Amniotic stem cell (primary cell): ENCODE measurements at regions not wholly inside any gene's neighbourhood (a gene's known extent, or its start where the extent isn't known, plus 50 kb on each side); places are given as distances from the start of the nearest gene placed in this dataset.
A peak's percentile ranks its signal among the peaks of the same experiment; 100 is the strongest.
"Not testable (repeated sequence)": the region's sequence is repeated elsewhere in the genome, so short reads cannot be mapped to it uniquely, and the experiment has no call there.

Experiments used
- DNase-seq: peaks from one replicate; lab custom pipeline; 2025; lab: John Stamatoyannopoulos, UW

GRCh38 chr9:34907044-34907443 lies 51.0 kb upstream of the PHF24 start:
- DNase-seq, result no peak

DNA sequence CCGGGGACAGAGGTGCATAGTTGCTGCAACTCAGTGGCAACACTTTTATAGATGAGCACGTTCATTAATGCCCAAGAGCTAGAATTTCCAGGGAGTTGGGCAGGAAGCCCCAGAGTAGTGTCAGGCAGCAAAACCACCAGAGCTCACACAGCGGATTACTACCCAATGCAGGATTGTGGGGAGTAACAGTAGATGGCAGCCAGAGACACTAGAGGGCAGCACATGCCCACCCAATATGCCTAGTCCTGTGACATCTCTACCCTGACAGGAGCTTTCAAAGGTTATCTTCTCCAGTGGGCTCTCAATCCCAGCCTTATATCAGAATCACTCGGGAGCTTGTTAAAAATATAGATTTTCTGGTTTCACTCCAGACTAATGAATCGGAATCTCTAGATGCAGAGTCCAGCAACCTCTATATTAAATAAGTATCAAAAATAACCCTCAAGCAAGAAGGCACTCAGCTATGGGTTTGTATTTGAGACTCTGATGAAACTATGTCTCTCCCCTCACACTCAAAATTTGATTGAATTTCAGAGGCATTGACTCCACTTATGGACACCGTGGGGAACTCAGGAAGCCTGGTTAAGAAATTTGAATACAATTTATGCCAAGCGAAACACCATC lies 58.4 kb upstream of the PHF24 start:
- DNase-seq, result peak; percentile 34

DNA sequence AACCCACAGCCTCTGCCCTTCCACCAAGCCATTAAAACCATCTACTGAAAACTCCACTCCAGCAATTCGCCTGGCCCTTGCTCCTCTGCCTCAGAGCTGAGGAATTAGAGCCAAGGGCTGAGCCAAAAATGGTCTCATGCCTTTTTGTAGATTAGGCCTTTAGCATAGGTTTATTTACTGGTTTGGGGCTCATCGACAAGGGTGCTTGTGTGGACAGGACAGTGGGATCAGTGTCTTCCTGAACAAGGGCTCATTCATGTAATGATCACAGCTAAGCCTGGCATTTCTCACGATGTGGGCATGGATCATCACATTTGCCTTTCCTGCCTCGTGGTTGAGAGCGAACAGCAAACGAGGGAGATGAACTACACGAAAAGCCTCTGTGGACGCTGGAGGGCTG lies 59.2 kb upstream of the PHF24 start:
- no peak for DNase-seq

- DNase-seq, result no peak
These were observed 62.0 kb upstream of the PHF24 start for GRCh38 chr9:34896112-34896511.

DNA sequence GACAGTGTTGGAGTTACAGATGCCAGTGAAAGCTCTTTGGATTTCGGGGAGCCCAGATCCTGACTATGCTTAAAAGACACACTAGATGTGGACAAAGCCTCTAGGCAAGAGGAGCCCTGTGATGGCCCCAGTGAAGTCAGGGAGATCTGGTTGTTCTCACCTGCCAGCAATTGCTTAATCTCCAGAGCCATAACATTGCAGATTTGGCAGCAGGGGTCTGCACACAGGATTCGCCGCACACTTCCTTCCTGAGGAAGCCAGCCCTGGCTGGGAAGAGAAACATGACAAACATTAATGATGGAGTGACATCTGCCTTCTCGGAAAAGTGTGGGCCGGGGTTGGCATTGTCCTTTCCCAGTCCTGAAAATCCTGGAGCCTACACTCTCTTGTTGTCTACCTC lies 65.2 kb upstream of the PHF24 start:
- no peak for DNase-seq

DNA sequence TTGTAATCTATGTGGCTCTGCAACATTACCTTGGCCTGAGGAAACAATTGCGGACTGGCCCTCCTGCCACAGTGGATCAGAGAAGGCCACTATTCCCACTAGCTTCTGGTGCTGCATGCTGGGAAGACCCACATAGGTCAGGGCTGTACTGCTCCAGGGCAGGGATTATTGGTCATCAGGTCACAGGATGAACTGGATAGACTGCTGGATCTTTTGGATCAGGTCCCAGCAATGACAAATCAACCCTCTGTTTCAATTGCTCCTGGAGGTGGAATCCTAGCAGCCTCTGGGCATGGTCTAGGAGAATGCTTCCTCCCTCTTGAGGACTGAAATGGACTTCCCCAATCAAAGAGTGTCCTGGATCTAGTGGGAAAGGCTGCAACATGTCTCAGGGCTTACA lies 66.7 kb upstream of the PHF24 start:
- DNase-seq, result no peak

- DNase-seq, result no peak
These were observed 70.2 kb upstream of the PHF24 start for GRCh38 chr9:34887841-34888240.

DNA sequence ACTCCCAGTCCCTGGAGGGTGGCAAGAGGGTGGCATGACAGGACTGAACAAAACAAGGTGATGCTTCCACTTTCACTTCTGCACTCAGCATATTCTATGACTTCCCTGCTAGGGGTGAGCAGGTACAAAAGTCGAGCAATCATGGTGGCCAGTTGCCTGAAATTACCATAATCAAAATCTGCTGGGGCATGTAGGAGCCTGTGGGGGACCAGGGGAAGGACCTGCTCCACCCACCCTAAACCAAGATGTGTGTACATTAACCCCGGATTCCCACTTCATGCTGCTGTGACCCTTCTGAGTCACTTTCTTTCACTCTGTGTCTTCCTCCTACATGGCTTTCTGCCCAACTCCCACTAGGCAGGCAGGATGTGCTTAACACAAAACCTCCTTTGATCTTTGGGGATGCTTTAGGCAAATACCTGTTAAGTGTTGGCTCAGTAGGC lies 73.3 kb upstream of the PHF24 start:
- DNase-seq, result no peak

DNA sequence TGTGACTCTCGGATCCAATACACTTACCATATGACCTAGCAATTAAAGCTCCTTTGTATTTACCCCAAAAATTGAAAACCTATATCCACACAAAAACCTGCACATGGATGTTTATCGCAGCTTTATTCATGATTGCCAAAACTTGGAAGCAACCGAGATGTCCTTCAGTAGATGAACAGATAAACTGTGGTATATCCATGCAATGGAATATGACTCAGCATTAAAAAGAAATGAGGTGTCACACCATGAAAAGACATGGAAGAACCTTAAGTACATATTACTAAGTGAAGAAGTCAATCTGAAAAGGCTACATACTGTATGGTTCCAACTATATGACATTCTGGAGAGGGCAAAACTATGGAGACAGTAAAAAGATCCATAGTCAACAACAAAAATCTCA lies 82.0 kb upstream of the PHF24 start:
- DNase-seq, result no peak

DNA sequence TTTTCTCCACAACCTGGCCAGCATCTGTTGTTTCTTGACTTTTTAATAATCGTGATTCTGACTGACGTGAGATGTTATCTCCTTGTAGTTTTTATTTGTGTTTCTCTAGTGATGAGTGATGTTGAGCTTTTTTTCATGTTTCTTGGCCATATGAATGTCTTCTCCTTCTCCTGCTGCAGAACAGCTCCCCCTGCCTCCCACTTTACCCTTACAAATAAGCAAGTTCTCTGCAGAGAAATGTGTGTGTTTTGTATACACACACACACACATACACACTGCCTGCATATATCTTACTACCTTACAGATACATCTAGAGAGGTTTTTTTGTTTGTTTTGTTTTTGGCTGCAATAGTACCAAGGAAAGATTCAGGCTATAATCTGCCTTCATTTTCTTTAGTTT lies 88.7 kb upstream of the PHF24 start:
- no peak for DNase-seq

GRCh38 chr9:34866614-34867013 lies 91.5 kb upstream of the PHF24 start:
- DNase-seq, result no peak

GRCh38 chr9:34863426-34863825 lies 94.7 kb upstream of the PHF24 start:
- DNase-seq, result no peak

DNA sequence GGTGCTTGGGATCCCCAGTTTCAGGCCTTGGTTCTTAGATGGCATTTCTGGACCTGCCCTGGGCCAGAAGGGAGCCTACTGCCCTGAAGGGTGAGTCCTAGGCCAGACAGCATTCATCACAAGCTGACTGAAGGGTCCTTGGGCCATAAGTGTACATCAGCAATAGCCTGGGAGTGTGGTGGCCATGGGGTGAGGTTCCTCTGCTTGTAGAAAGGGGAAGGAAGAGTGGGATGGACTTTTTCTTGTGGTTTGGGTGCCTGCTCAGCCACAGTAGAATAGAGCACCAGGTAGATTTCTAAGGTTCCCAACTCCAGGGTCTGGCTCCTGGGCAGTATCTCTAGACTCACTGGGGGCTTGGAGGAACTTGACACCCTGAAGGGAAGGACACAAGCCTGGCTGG lies 95.2 kb upstream of the PHF24 start:
- no peak for DNase-seq

- DNase-seq, result no peak
These were observed 96.0 kb upstream of the PHF24 start for GRCh38 chr9:34862043-34862442.

DNA sequence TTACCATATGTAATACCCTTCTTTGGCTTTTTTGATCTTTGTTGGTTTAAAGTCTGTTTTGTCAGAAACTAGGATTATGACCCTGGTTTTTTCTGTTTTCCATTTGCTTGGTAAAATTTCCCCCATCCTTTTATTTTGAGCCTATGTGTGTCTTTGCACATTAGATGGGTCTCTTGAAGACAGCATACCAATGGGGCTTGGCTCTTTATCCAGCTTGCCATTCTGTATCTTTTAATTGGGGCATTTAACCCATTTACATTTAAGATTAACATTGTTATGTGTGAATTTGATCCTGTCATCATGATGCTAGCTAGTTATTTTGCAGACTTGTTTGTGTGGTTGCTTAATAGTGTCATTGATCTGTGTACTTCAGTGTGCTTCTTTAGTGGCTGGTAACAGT lies 103.1 kb upstream of the PHF24 start:
- DNase-seq, result not testable (repeated sequence)

DNA sequence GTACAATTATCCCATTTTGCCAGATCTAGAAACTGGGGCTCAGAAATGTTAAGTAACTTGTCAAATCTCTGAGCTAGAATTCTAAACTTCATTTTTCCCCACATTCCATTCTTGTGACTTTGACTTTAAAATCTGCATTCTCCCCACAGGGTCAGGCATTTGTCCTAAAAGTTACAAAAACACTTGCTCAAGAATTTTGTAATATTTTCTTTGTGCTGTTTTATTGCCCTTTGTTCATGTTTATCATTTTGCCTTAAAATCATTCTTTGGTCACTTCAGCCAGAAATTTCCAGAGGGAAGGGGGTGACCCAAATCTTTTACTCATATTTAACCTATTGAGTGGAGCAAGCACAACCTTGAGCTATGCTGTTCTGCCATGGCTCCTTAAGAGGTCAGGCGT lies 120.1 kb upstream of the CCL21 start:
- no peak for DNase-seq

GRCh38 chr9:34826999-34827538 lies 117.1 kb upstream of the CCL21 start:
- DNase-seq, result no peak

DNA sequence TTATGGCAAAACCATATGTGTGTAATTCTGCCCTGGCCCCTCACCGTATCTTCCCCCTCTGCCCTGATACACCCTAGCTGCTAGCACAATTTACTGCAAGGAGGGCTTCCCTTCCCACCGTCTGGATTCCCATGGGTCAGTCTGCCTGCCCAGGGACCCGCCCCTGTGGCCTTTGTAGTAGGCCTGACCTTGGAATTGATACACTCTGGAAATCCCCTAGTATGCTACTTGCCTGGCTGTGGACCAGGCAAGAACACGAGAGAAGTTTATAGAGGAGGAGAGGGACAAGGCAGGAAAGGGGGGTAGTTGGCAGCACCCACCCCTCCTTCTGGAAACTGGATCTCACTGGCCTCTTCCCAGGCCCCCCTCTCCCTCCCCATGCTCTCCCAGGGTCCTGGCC lies 115.8 kb upstream of the CCL21 start:
- DNase-seq, result no peak

DNA sequence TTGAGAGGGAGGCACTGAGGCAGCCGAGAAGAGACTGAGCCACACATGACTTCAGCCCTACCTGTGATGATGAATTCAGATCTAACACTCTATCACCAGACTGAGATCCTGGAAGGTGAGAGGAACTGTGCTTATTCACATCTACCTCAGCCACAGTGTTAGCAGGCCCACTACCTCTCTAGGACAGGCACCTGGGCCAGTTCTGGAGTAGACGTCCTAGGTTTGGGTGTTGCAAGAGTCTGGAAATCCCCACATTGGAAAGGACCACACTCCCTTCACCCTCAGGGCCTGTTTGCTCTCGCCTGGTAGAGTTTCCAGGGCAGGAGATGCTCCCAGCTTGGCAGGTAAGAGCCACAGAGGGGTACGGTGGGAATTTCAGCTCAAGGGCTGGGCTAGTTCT lies 113.8 kb upstream of the CCL21 start:
- DNase-seq, result no peak

DNA sequence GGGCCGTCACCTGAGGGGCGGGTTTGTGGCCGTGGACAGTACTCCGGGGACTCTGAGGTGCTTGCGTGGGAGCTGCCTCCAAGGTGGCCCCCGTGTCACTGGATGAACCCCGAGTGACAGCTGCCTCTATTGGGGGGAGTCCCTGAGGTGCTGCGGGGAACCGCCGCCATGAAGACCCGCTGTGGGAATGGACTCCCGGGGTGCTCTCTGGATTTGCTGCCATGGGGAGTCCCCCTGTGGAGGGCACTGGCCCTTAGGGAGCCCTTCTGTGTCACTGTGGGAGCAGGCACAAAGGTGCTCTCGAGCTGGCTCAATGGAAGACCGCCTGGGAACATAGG lies 100.2 kb upstream of the CCL21 start:
- no peak for DNase-seq

DNA sequence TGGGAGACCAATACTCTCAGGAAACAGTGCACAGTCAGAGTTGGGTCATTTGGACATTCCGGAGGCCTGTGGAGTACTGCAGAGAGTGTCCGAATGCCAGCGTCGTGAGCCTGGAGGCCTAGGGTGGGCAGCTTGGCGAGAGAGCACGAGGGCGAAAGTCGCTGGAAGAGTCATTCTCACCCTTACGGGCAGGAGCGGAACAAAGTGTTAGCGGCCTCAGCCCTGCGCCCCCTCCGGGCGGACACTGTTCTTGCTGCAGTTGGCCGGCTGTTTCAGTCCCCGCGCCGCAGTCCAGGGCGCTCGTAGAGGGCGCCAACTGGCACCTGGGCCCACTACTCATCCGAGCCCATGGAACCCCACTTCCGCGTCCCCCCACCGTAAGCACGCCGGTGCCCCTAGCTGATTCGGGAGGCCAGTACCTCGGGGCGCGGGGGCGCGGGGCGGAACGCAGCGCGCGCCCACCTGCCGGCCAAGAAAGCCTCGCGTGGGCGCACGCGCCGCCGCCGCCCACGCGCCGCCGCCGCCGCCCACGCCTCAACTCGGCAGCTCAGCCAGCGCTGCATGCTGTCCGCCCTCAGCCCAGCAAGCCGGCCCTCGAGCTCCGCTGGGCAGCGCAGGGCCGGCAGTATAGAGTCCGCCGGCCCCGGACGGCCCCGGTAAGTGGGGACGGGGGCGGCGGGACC lies 99.7 kb upstream of the CCL21 start:
- DNase-seq, result no peak

- DNase-seq, result no peak
These were observed 93.0 kb upstream of the CCL21 start for GRCh38 chr9:34802916-34803315.

- DNase-seq, result no peak
These were observed 87.4 kb upstream of the CCL21 start for GRCh38 chr9:34797367-34797766.

- no peak for DNase-seq
These were observed 87.0 kb upstream of the CCL21 start for GRCh38 chr9:34796924-34797323.
